ENCODE measurements at regions not wholly inside any gene's neighbourhood (a gene's known extent, or its start where the extent isn't known, plus 50 kb on each side); places are given as distances from the start of the nearest gene placed in this dataset.

DNA sequence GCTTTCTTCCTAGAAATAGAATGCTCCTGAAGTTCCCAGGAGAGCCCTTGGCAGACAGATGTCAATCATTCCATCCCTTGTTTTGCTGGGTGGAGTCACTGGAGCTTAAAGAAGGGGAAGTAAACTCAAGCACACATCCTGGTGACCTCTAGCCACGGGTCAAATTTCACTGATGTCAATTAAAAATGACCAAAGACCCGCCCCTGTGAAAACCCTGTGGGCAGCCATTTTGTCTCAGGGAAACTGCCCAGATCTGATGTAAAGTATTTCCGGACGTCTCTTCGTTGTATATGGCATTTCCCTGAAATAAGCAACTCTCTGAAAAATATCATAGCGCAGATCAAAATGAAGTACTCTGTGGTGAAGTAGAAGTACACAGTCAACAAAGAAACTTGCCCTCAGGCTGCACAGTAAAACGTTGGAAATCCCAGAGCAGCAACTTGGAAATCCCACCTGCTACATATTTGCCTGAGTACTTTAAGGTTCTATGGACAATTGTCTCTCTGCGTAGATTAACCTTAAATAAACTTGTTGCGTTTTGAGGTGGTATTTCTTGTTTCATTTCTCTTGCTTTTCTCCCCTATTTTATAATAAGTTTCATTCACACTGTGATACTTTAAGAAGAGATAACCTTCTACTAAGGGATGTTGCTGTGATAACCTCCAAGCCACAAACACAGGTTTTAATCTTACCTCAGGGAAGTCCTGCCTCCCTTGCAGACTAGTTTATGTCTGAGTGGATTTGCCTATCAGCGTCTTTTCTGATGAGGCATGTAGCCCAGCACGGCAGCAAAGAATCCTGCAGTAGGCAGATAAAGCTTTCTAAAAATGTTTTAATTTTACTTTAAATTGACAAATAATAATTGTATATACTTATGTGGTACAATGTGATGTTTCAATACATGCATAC lies 60.9 kb upstream of the PIP5K1B start:
- CTCF ChIA-PET = no interaction called here

DNA sequence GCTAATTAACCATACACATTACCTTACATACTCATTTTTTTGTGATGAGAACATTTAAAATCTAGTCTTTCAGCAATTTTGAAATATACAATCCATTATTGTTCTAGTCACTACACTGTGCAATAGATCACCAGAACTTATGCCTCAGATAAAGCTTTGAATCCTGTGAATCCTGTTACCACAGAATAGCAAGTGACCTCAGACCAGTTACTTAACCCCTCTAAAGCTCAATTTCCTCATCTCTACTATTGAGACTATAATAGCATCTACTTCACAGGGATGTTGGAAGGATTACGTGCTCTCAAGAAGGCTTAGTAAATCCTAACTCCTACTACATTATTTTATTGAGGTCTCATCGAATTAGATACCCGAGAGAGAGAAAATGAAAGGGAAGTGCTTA lies 60.2 kb upstream of the PIP5K1B start:
- TF ChIP-seq, protein P1, sequence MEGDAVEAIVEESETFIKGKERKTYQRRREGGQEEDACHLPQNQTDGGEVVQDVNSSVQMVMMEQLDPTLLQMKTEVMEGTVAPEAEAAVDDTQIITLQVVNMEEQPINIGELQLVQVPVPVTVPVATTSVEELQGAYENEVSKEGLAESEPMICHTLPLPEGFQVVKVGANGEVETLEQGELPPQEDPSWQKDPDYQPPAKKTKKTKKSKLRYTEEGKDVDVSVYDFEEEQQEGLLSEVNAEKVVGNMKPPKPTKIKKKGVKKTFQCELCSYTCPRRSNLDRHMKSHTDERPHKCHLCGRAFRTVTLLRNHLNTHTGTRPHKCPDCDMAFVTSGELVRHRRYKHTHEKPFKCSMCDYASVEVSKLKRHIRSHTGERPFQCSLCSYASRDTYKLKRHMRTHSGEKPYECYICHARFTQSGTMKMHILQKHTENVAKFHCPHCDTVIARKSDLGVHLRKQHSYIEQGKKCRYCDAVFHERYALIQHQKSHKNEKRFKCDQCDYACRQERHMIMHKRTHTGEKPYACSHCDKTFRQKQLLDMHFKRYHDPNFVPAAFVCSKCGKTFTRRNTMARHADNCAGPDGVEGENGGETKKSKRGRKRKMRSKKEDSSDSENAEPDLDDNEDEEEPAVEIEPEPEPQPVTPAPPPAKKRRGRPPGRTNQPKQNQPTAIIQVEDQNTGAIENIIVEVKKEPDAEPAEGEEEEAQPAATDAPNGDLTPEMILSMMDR (IDR thresholded peaks at IDR 0.05; ENCODE audit: low read depth, low read length) = no peak
- no peak for DNase-seq (ENCODE audit: low read depth, low spot score)
- no peaks in the 10 kb centered on the region for H3K9me3 ChIP-seq (ENCODE audit: control insufficient read depth, insufficient read depth, low read length)
- no peaks in the 10 kb centered on the region for H3K27me3 ChIP-seq (ENCODE audit: control insufficient read depth, insufficient read depth, low read length)
- ChIA-PET POLR2A (no interaction called here), CTCF (no interaction called here)
- no peak overlapping the region for H3K4me3 ChIP-seq (ENCODE audit: low read depth, low read length)
- no peak overlapping the region for H3K27ac ChIP-seq (ENCODE audit: low read depth, low read length)

More for the DNA sequence above, 60.9 kb upstream of the PIP5K1B start:
- no peak for DNase-seq (ENCODE audit: low read depth, low spot score)
- no peak overlapping the region for H3K4me3 ChIP-seq (ENCODE audit: low read depth, low read length)
- H3K27me3 ChIP-seq (ENCODE audit: control insufficient read depth, insufficient read depth, low read length) = no peaks in the 10 kb centered on the region
- H3K9me3 ChIP-seq (ENCODE audit: control insufficient read depth, insufficient read depth, low read length) = no peaks in the 10 kb centered on the region
- POLR2A ChIA-PET = no interaction called here
- TF ChIP-seq, protein P1 (IDR thresholded peaks at IDR 0.05; ENCODE audit: low read depth, low read length) = no peak
- H3K27ac ChIP-seq (ENCODE audit: low read depth, low read length) = no peak overlapping the region

DNA sequence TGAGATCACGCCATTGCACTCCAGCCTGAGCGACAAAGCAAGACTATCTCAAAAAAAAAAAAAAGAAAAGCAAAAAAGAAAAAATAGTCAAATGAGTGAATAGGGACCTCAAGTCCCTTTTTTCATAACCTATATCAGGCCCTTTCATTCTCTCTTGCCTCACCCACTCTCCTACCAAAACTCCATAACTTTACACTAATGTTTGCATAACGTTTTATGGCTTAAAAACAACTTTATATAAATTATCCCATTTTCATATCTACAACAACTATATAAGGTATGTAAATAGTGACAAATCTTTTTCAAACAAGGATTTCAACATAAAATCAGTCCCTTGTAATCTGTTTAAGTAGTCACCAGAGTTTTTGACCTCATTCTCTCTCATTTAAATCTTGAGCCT lies 56.9 kb upstream of the PIP5K1B start:
- H3K27me3 ChIP-seq (ENCODE audit: control insufficient read depth, insufficient read depth, low read length) = no peaks in the 10 kb centered on the region
- no peak for DNase-seq (ENCODE audit: low read depth, low spot score)
- ChIA-PET CTCF (no interaction called here), POLR2A (no interaction called here)
- no peak overlapping the region for H3K27ac ChIP-seq (ENCODE audit: low read depth, low read length)
- TF ChIP-seq, protein P1 (IDR thresholded peaks at IDR 0.05; ENCODE audit: low read depth, low read length) = no peak
- no peaks in the 10 kb centered on the region for H3K9me3 ChIP-seq (ENCODE audit: control insufficient read depth, insufficient read depth, low read length)
- H3K4me3 ChIP-seq (ENCODE audit: low read depth, low read length) = no peak overlapping the region

DNA sequence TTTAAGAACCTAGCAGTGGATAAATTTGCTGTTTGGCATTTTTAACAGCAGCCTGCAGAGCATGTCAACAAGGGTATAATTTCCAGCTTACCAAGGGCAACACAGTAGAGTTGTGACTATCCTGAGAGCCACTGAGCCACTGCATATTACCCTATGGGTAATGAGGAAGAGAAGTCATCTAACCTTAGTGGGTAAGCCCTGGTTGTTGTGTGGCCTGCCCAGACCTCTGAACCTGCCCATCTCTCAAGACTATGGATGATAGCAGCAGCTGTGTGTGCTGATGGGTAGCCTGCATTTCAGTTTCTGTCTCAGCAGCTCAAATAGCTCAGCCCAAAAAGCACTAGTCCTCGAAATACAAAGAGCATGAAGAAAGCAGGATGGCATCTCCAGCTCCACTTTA lies 56.1 kb upstream of the PIP5K1B start:
- Histone ChIP-seq H3K27ac (ENCODE audit: low read depth, low read length) (no peak overlapping the region), H3K4me3 (ENCODE audit: low read depth, low read length) (no peak overlapping the region), H3K27me3 (ENCODE audit: control insufficient read depth, insufficient read depth, low read length) (no peaks in the 10 kb centered on the region), H3K9me3 (ENCODE audit: control insufficient read depth, insufficient read depth, low read length) (no peaks in the 10 kb centered on the region)
- TF ChIP-seq, protein P1 (IDR thresholded peaks at IDR 0.05; ENCODE audit: low read depth, low read length) = no peak
- POLR2A ChIA-PET = no interaction called here
- no peak for DNase-seq (ENCODE audit: low read depth, low spot score)
- CTCF ChIA-PET = no interaction called here

DNA sequence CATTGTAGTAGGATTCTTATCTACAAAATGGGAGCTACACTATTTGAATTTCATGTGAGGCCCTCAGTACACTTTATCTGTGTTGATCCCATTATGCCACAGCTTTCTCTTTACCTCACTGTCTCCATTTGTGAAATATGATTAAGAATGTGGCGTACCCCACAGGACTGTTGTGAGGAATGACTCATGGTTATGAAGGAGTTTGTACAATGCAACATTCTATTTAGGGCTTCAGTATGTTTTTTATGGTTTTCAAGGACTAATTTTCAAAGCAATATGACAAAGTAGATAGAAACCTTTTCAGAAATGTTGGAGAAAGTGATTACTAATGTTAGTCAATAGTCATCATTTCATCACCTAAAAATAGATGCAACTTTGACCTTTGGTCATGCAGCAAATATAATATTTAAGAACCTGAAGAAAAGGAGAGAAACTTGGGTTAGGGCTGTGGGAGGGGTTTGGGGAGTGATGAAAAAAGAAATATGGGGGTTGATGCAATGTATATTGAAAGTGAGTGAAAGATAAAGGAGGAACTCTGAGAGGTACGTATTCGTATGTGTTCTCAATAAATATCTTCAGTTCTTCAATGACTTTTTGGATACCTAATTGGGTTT lies 53.7 kb upstream of the PIP5K1B start:
- no peak for DNase-seq (ENCODE audit: low read depth, low spot score)
- ChIA-PET CTCF (no interaction called here), POLR2A (no interaction called here)
- TF ChIP-seq, protein P1 (IDR thresholded peaks at IDR 0.05; ENCODE audit: low read depth, low read length) = no peak
- Histone ChIP-seq H3K9me3 (ENCODE audit: control insufficient read depth, insufficient read depth, low read length) (no peaks in the 10 kb centered on the region), H3K27me3 (ENCODE audit: control insufficient read depth, insufficient read depth, low read length) (no peaks in the 10 kb centered on the region), H3K4me3 (ENCODE audit: low read depth, low read length) (no peak overlapping the region), H3K27ac (ENCODE audit: low read depth, low read length) (no peak overlapping the region)

All from AG04450 (cell line).